ENCODE measurements at regions not wholly inside any gene's neighbourhood (a gene's known extent, or its start where the extent isn't known, plus 50 kb on each side); places are given as distances from the start of the nearest gene placed in this dataset.

GRCh38 chr2:111656436-111656835, 227.6 kb downstream of the ANAPC1 start:
- TF ChIP-seq CTCF (conservative IDR thresholded peaks at IDR 0.05; ENCODE audit: low read length) (no peak), EZH2phosphoT487 (IDR thresholded peaks at IDR 0.05; ENCODE audit: borderline replicate concordance, low read depth, low read length) (no peak)
